ENCODE measurements at regions not wholly inside any gene's neighbourhood (a gene's known extent, or its start where the extent isn't known, plus 50 kb on each side); places are given as distances from the start of the nearest gene placed in this dataset.

DNA sequence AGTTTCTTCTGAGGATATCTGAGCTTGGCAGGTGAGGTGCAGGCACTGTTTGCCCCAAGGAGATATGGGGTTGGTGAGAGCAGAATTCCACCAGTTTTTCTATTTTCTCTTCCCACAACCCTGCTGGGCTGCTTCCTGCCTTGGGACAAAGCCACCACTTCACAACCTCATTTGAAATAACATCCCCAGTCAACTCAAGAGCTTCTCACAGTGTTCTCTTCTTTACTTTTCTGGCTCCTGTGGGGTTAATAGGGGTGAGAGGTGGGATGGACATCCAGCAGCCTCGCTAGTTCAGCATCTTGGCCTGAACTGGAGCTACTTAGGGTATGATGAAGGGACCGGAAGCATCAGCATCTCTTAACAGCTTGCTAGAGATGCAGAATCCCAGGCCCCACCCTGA lies 106.3 kb downstream of the SLC4A3 start:
- no peak for DNase-seq
- no peak overlapping the region for H3K9ac ChIP-seq (ENCODE audit: low read length)
- H2BK12ac ChIP-seq (ENCODE audit: low read length in 2 of 2), result no peak overlapping the region
- no peak overlapping the region for H2BK5ac ChIP-seq (ENCODE audit: low read depth, low read length, poor library complexity, severe bottlenecking)
- no peak overlapping the region for H2AFZ ChIP-seq (ENCODE audit: low read depth, low read length)
- no peak overlapping the region for H3K27ac ChIP-seq (ENCODE audit: low read length, poor library complexity, severe bottlenecking)
- no peak overlapping the region for H4K91ac ChIP-seq (ENCODE audit: low read length)
- peaks cover 4% of the 10 kb centered on the region for H3K4me1 ChIP-seq (ENCODE audit: control insufficient read depth, insufficient read depth, low read depth, low read length)
- no peak overlapping the region for H4K8ac ChIP-seq (ENCODE audit: low read length)
- H3K23ac ChIP-seq (ENCODE audit: low read length in 2 of 2), result no peak overlapping the region
- peak overlapping the region; percentile 67 for H2AK5ac ChIP-seq (ENCODE audit: low read length, severe bottlenecking)
- H2BK15ac ChIP-seq (ENCODE audit: low read depth, poor library complexity, severe bottlenecking), result peak overlapping the region; percentile 48
- H3K4ac ChIP-seq (ENCODE audit: low read depth in 1 of 2, low read length in 2 of 2), result no peak overlapping the region
- H3K9me3 ChIP-seq (ENCODE audit: control insufficient read depth, low read length), result no peaks in the 10 kb centered on the region
- H3K18ac ChIP-seq (ENCODE audit: low read depth in 1 of 2, low read length in 2 of 2), result no peak overlapping the region
- no peak overlapping the region for H3K14ac ChIP-seq (ENCODE audit: low read length in 2 of 2)
- H3K36me3 ChIP-seq (ENCODE audit: control insufficient read depth in 1 of 2, insufficient read depth in 2 of 2, low read depth in 1 of 2, low read length in 2 of 2), result no peaks in the 10 kb centered on the region
- H3K79me1 ChIP-seq (replicated peaks; ENCODE audit: low read length, poor library complexity, severe bottlenecking), result no peaks in the 10 kb centered on the region
- WGBS, result 47% methylated on average over 2 of the region's 2 CpGs
- no peak overlapping the region for H3K4me2 ChIP-seq (ENCODE audit: low read length, poor library complexity, severe bottlenecking)
- no peaks in the 10 kb centered on the region for H3K27me3 ChIP-seq (ENCODE audit: control insufficient read depth in 1 of 2, insufficient read depth in 1 of 2, low read length in 2 of 2)
- no peak overlapping the region for H3K4me3 ChIP-seq (ENCODE audit: insufficient read depth in 1 of 2, low read depth in 1 of 2, low read length in 2 of 2)
- no peak overlapping the region for H2BK120ac ChIP-seq (ENCODE audit: low read depth, low read length)

- Histone ChIP-seq H2BK5ac (ENCODE audit: low read depth, low read length, poor library complexity, severe bottlenecking) (no peak overlapping the region), H4K91ac (ENCODE audit: low read length) (no peak overlapping the region), H3K18ac (ENCODE audit: low read depth in 1 of 2, low read length in 2 of 2) (no peak overlapping the region), H2AK5ac (ENCODE audit: low read length, severe bottlenecking) (no peak overlapping the region), H3K9ac (ENCODE audit: low read length) (peak overlapping the region; percentile 22), H3K4me1 (ENCODE audit: control insufficient read depth, insufficient read depth, low read depth, low read length) (peaks cover 4% of the 10 kb centered on the region), H3K27me3 (ENCODE audit: control insufficient read depth in 1 of 2, insufficient read depth in 1 of 2, low read length in 2 of 2) (no peaks in the 10 kb centered on the region), H3K23ac (ENCODE audit: low read length in 2 of 2) (no peak overlapping the region), H2BK15ac (ENCODE audit: low read depth, poor library complexity, severe bottlenecking) (no peak overlapping the region), H2BK120ac (ENCODE audit: low read depth, low read length) (no peak overlapping the region), H2AFZ (ENCODE audit: low read depth, low read length) (no peak overlapping the region), H3K9me3 (ENCODE audit: control insufficient read depth, low read length) (no peaks in the 10 kb centered on the region), H2BK12ac (ENCODE audit: low read length in 2 of 2) (no peak overlapping the region), H3K36me3 (ENCODE audit: control insufficient read depth in 1 of 2, insufficient read depth in 2 of 2, low read depth in 1 of 2, low read length in 2 of 2) (no peaks in the 10 kb centered on the region), H3K27ac (ENCODE audit: low read length, poor library complexity, severe bottlenecking) (no peak overlapping the region), H3K4ac (ENCODE audit: low read depth in 1 of 2, low read length in 2 of 2) (no peak overlapping the region), H3K4me3 (ENCODE audit: insufficient read depth in 1 of 2, low read depth in 1 of 2, low read length in 2 of 2) (no peak overlapping the region), H3K14ac (ENCODE audit: low read length in 2 of 2) (no peak overlapping the region), H3K79me1 (replicated peaks; ENCODE audit: low read length, poor library complexity, severe bottlenecking) (no peaks in the 10 kb centered on the region), H4K8ac (ENCODE audit: low read length) (no peak overlapping the region), H3K4me2 (ENCODE audit: low read length, poor library complexity, severe bottlenecking) (no peak overlapping the region)
- 8% methylated on average over 2 of the region's 3 CpGs for WGBS
- DNase-seq, result peak; percentile 76
Observed at GRCh38 chr2:219736209-219736608, 108.8 kb downstream of the SLC4A3 start.

GRCh38 chr2:219737270-219737691 lies 109.9 kb downstream of the SLC4A3 start:
- Histone ChIP-seq H3K4me1 (ENCODE audit: control insufficient read depth, insufficient read depth, low read depth, low read length) (peaks cover 4% of the 10 kb centered on the region), H3K4ac (ENCODE audit: low read depth in 1 of 2, low read length in 2 of 2) (no peak overlapping the region), H2BK15ac (ENCODE audit: low read depth, poor library complexity, severe bottlenecking) (no peak overlapping the region), H2AFZ (ENCODE audit: low read depth, low read length) (no peak overlapping the region), H3K9me3 (ENCODE audit: control insufficient read depth, low read length) (no peaks in the 10 kb centered on the region), H3K14ac (ENCODE audit: low read length in 2 of 2) (no peak overlapping the region), H2BK120ac (ENCODE audit: low read depth, low read length) (no peak overlapping the region), H2BK5ac (ENCODE audit: low read depth, low read length, poor library complexity, severe bottlenecking) (no peak overlapping the region), H3K79me1 (replicated peaks; ENCODE audit: low read length, poor library complexity, severe bottlenecking) (no peaks in the 10 kb centered on the region), H3K18ac (ENCODE audit: low read depth in 1 of 2, low read length in 2 of 2) (no peak overlapping the region), H3K27me3 (ENCODE audit: control insufficient read depth in 1 of 2, insufficient read depth in 1 of 2, low read length in 2 of 2) (peaks cover 0 to 4% of the 10 kb centered on the region in 2 experiments), H4K91ac (ENCODE audit: low read length) (no peak overlapping the region), H3K36me3 (ENCODE audit: control insufficient read depth in 1 of 2, insufficient read depth in 2 of 2, low read depth in 1 of 2, low read length in 2 of 2) (no peaks in the 10 kb centered on the region), H3K4me2 (ENCODE audit: low read length, poor library complexity, severe bottlenecking) (no peak overlapping the region), H3K9ac (ENCODE audit: low read length) (peak overlapping the region; percentile 22), H2AK5ac (ENCODE audit: low read length, severe bottlenecking) (no peak overlapping the region), H3K4me3 (ENCODE audit: insufficient read depth in 1 of 2, low read depth in 1 of 2, low read length in 2 of 2) (no peak overlapping the region), H2BK12ac (ENCODE audit: low read length in 2 of 2) (no peak overlapping the region), H3K23ac (ENCODE audit: low read length in 2 of 2) (no peak overlapping the region), H3K27ac (ENCODE audit: low read length, poor library complexity, severe bottlenecking) (no peak overlapping the region), H4K8ac (ENCODE audit: low read length) (no peak overlapping the region)
- peak; percentile 28 for DNase-seq
- 50% methylated on average over 4 of the region's 4 CpGs for WGBS

DNA sequence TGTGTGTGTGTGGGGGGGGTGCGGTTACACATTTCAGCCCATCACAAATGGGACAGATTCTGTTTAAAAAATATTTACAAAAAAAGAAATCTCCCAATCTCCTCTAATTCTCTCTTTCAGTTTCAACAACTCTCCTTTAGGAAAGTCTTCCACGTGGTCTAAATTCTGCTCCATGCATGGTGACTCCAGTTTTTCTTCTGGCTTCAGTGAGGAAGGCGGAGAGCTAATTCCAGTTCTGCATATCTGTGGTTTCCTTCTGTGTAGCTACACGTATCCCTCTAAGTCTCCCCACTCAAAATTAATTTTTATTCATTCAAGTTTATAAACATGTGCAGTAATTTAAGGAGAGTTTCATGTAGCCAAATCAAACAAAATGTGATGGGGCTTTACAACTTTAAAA lies 111.6 kb downstream of the SLC4A3 start:
- Histone ChIP-seq H3K4me2 (ENCODE audit: low read length, poor library complexity, severe bottlenecking) (no peak overlapping the region), H3K36me3 (ENCODE audit: control insufficient read depth in 1 of 2, insufficient read depth in 2 of 2, low read depth in 1 of 2, low read length in 2 of 2) (no peaks in the 10 kb centered on the region), H2BK12ac (ENCODE audit: low read length in 2 of 2) (no peak overlapping the region), H3K18ac (ENCODE audit: low read depth in 1 of 2, low read length in 2 of 2) (no peak overlapping the region), H2BK15ac (ENCODE audit: low read depth, poor library complexity, severe bottlenecking) (no peak overlapping the region), H3K79me1 (replicated peaks; ENCODE audit: low read length, poor library complexity, severe bottlenecking) (no peaks in the 10 kb centered on the region), H4K91ac (ENCODE audit: low read length) (no peak overlapping the region), H2BK5ac (ENCODE audit: low read depth, low read length, poor library complexity, severe bottlenecking) (no peak overlapping the region), H3K27me3 (ENCODE audit: control insufficient read depth in 1 of 2, insufficient read depth in 1 of 2, low read length in 2 of 2) (peaks cover 4 to 8% of the 10 kb centered on the region in 2 experiments), H2BK120ac (ENCODE audit: low read depth, low read length) (no peak overlapping the region), H2AFZ (ENCODE audit: low read depth, low read length) (no peak overlapping the region), H3K27ac (ENCODE audit: low read length, poor library complexity, severe bottlenecking) (no peak overlapping the region), H3K4me1 (ENCODE audit: control insufficient read depth, insufficient read depth, low read depth, low read length) (peaks cover 3% of the 10 kb centered on the region), H3K23ac (ENCODE audit: low read length in 2 of 2) (no peak overlapping the region), H3K4me3 (ENCODE audit: insufficient read depth in 1 of 2, low read depth in 1 of 2, low read length in 2 of 2) (no peak overlapping the region), H4K8ac (ENCODE audit: low read length) (no peak overlapping the region), H3K14ac (ENCODE audit: low read length in 2 of 2) (no peak overlapping the region), H2AK5ac (ENCODE audit: low read length, severe bottlenecking) (no peak overlapping the region), H3K9ac (ENCODE audit: low read length) (peak overlapping the region; percentile 37), H3K9me3 (ENCODE audit: control insufficient read depth, low read length) (no peaks in the 10 kb centered on the region), H3K4ac (ENCODE audit: low read depth in 1 of 2, low read length in 2 of 2) (no peak overlapping the region)
- no peak for DNase-seq
- WGBS, result 78% methylated on average over 2 of the region's 4 CpGs

All from mesenchymal stem cell (in vitro differentiated cells and primary cell).